ENCODE measurements at regions not wholly inside any gene's neighbourhood (a gene's known extent, or its start where the extent isn't known, plus 50 kb on each side); places are given as distances from the start of the nearest gene placed in this dataset.

GRCh38 chr18:78901923-78902794, 77.5 kb upstream of the SALL3 start:
- no peak for DNase-seq (ENCODE audit: low read depth)

- DNase-seq (ENCODE audit: low read depth): no peak
Observed at GRCh38 chr18:78902795-78903435, 76.7 kb upstream of the SALL3 start.

- DNase-seq (ENCODE audit: low read depth): no peak
Observed at GRCh38 chr18:78903436-78904178, 76.0 kb upstream of the SALL3 start.

DNA sequence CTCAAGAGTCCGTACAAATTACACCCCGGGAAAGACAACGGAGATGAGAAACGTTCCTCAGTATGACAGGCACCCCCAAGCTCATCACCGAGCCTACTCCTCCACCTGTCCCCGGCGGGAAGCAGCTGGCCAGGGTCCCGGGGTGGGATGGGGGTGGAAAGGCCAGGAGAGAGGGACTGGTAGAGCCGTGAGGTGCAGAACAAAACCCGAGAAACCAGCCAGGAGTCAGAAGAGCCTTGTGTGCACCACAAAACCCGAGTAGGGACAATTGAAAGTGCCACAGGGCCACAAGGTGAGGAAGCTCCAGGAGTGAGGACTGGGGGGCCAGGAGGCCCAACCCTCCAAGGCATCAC, 75.5 kb upstream of the SALL3 start:
- no peak for DNase-seq (ENCODE audit: low read depth)

- no peak for DNase-seq (ENCODE audit: low read depth)
Observed at GRCh38 chr18:78905334-78905733, 74.3 kb upstream of the SALL3 start.

- no peak for DNase-seq (ENCODE audit: low read depth)
Observed at GRCh38 chr18:78906066-78906465, 73.6 kb upstream of the SALL3 start.

GRCh38 chr18:78908462-78909260, 71.0 kb upstream of the SALL3 start:
- DNase-seq (ENCODE audit: low read depth): no peak

- no peak for DNase-seq (ENCODE audit: low read depth)
Observed at GRCh38 chr18:78911751-78912283, 67.8 kb upstream of the SALL3 start.

DNA sequence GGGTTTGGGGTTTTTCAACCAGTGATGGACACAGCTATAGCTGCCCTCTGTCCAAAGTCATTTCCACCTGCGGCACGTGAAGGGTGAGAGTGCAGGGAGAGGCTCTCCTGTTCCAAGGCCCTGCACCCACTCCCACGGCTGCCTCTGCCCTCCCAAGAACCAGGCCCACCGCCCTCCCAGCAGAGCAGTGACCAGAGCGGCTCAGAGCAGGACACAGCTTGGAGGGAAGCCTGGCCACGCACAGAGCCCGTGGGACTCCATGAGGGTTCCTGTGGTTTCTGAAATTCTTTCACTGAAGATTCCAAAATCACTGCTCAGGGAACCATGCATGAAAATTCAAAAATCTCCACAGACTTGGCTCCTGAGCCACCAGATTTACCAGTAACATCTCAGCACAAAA, 67.3 kb upstream of the SALL3 start:
- DNase-seq (ENCODE audit: low read depth): no peak

DNA sequence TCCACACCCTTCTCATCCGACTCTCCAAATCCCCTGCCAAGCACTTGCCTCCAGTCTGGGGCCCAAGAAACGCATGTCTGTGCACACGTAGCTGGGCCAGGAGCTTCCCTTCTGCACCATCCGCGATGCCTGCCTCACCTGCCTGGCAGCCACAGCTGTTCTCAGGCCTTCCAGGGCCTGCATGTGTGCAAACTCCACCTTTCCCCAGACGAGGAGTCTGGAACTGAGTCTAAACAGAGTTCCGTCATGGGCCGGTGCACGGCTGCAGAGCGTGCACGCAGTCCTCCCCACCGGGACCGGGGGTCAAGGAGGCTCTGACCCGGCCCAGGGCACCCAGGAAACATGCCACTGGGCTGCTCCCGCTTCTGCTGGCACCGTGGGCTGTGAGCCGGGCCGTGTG, 66.8 kb upstream of the SALL3 start:
- DNase-seq (ENCODE audit: low read depth): no peak

GRCh38 chr18:78913395-78913794, 66.2 kb upstream of the SALL3 start:
- no peak for DNase-seq (ENCODE audit: low read depth)

DNA sequence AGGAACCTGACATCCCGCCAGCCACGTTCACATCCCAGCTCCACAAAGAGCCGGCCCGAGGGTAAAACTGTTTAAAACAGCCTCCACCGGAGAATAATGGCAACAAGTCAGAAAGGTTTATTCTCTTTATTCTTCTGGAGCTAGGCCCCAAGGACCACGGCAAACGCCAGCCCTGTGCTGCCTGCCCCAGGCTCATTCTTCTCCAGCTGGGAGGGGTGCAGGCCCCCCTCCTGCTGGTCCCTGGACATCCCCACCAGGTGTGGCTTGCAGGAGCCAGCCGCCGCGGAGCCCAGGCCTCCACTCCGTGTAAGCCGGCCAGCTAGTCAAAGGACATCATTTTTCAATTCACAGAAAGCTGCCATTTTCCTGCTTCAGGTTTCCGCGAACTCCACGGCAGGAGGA, 65.8 kb upstream of the SALL3 start:
- DNase-seq (ENCODE audit: low read depth): no peak

GRCh38 chr18:78914249-78914935, 65.2 kb upstream of the SALL3 start:
- DNase-seq (ENCODE audit: low read depth): no peak

DNA sequence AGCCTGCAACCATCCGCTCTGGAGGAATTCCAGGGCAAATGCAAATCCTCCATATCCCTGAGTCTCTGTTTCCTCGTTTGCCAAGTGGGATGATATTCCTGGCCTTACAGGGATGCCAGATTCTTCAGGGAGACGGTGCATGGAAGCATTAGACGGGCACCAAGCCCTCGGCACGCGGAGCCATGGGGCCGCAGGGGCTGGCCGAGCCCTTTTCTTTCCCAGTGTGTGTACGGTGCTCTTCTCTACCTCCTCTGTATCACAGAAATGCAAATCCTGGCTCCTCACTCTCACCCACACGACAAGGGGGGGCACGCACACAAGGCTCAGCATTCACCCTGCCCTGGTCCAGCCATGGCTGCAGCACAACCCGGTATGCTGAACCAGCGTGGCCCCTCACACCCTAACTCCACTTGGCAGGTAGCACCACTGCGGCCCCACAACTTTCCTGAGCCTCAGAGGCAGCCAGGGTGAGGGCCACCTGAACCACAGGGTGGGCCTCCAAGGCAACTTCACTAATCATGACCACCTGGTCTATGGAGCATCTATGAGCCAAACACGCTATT, 64.1 kb upstream of the SALL3 start:
- DNase-seq (ENCODE audit: low read depth): no peak

- DNase-seq (ENCODE audit: low read depth): no peak
Observed at GRCh38 chr18:78918707-78919106, 60.9 kb upstream of the SALL3 start.

DNA sequence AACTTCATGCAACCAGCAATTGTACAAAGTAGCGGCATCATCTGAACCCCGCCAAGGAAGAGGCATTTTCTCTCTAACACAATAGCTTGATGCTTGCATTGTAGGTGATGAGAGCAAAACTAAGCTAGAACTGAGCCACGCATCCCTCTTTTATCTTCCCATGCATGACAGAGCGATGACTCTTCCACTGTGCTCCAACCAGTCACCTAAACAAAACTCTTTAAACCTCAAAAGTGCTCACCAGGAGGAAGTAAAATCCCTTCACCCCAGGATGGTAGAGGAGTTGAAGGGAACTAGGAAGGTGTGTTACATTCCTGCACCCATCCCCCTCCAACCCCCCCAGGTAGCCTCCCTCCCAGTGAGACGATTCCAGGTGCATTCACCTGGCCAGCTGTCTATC, 59.7 kb upstream of the SALL3 start:
- DNase-seq (ENCODE audit: low read depth): no peak

DNA sequence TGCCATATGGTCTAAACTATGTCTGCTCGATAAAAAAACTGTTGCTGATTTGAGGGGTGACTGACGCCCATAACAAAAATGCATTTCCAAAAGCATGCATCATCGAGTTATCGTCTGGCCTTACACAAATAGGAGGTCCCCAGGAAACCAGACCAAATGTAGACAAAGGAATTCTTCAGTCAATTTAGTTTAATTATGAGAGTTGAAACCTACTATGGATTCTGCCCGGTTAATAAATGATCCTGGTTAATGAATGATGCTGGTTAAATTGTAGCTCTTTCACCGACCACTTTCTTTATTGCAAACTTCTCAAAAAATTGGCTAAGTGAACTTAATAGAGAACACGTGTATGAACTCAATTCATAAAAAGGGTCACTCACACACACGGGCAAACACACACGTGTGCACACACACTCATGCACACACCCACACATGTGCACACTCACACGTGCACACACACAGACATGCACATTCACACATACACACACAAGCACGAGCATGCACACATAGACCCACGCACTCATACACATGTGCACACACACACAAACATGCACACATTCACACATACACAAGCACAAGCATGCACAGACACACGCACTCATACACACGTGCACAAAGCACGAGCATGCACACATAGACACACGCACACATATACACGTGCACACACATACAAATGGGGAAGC, 59.0 kb upstream of the SALL3 start:
- no peak for DNase-seq (ENCODE audit: low read depth)

GRCh38 chr18:78922856-78923255, 56.8 kb upstream of the SALL3 start:
- no peak for DNase-seq (ENCODE audit: low read depth)

- no peak for DNase-seq (ENCODE audit: low read depth)
Observed at GRCh38 chr18:78924301-78924700, 55.3 kb upstream of the SALL3 start.

Data from renal cortical epithelial cell (primary cell).